SK-MEL-5 (cell line): ENCODE measurements at regions not wholly inside any gene's neighbourhood (a gene's known extent, or its start where the extent isn't known, plus 50 kb on each side); places are given as distances from the start of the nearest gene placed in this dataset.

ENCODE experiments used
- DNase-seq: peaks from one replicate; pipeline ENCODE4 v3.0.0-alpha.2; 2016; ENCODE audit warnings: low read depth, low spot score
- in situ Hi-C: cut with HindIII; loops from 2 replicates; pipeline ENCODE4 v1.10.0; 2016; ENCODE audit warnings: low sequenced_read_pairs, high pct_unique_total_duplicates, low pct_unique_long_range_greater_than_20kb

GRCh38 chr3:99240700-99241099, 339.2 kb upstream of the DCBLD2 start:
- in situ Hi-C loops: no loop called here
- no peak for DNase-seq

DNA sequence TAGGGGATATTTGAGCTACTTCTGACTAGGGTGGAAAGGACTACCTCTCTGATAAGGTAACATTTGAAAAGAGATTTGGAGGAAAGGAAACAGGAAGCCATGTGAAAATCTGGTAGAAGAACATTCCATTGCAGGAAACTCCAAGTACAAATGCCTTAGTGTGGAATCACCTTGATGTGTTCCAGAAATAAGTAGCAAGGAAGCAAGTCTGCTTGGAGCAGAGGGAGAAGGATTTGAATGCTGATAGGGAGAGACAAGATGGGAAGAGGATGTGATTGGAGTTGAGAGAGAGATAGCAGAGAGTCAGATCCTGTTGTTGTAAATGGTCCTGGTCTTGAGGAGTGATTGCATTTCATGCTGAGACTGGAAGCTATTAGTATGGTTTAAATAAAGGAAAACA, 335.1 kb upstream of the DCBLD2 start:
- DNase-seq: no peak
- in situ Hi-C loops: no loop called here

- no peak for DNase-seq
- in situ Hi-C loops: no loop called here
Observed at GRCh38 chr3:99232696-99233095, 331.2 kb upstream of the DCBLD2 start.

DNA sequence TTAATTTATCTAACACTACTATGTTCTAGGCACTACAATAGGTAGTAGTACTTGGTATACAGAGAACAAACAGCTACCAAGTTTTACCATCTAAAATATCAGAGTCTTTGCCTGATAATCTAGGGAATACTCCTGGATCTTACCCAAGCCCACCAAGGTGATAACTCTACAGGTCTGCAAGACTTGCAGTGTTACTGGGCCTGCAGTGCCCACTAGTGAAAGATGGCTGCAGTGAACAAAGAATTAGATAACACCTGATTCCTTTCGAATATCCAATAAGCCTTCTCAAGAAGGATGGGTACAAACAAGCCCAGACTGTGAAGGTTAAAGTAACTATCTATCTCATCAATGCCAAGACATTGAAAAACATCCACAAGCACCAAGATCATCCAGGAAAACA, 317.0 kb upstream of the DCBLD2 start:
- in situ Hi-C loops: no loop called here
- no peak for DNase-seq

DNA sequence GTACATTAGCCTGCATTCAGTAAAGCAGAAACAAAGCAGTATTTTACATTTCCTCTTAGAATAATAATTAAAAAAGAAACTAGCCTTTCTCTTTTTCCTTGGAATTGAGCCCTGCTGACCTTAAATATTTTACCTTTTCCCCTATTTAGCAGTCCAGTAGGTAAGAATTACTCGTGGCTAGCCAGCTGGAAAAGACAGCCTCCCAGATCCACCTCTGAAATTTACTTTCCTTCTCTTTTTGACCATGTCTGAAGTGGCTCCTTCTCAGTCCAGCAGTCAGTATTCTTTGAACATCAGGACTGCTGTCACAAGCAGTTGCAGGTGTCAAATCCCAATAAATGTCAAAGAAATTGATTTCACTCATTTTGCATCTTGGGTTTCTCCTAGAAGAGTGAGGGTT, 311.5 kb upstream of the DCBLD2 start:
- DNase-seq: no peak
- in situ Hi-C loops: no loop called here

GRCh38 chr3:99211309-99211708, 309.8 kb upstream of the DCBLD2 start:
- in situ Hi-C loops: no loop called here
- DNase-seq: no peak

DNA sequence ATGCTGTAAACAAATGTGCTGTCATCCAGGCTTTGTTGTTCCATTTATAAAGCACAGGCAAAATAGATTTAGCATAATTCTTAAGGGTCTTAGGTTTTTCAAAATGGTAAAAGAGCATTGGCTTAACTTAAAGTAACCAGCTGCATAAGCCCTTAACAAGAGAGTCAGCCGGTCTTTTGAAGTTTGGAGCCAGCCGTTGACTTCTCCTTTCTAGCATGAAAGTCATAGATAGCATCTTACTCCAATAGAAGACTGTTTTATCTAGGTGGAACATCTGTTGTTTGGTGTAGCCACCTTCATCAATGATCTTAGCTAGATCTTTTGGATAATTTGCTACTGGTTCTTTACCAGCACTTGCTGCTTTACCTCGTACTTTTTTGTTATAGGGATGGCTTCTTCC, 297.5 kb upstream of the DCBLD2 start:
- DNase-seq: no peak
- in situ Hi-C loops: no loop called here

DNA sequence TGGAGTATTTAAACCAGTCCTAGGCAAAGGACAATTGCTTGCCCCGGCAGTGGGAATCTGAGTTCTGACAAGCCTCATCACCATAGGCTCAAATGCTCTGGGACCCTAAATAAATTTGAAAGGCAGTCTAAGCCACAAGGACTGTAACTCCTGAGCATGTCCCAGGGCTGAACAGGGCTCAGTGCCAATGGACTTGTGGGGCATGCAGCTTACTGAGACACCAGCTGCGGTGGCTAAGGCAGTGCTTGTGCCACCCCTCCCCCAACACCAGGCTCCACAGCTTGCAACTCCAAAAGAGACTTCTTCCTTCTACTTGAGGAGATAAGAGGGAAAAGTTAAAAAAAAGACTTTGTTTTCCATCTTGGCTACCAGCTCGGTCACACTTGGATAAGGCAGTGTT, 289.7 kb upstream of the DCBLD2 start:
- in situ Hi-C loops: no loop called here
- no peak for DNase-seq

GRCh38 chr3:99188936-99189335, 287.4 kb upstream of the DCBLD2 start:
- DNase-seq: no peak
- in situ Hi-C loops: no loop called here

DNA sequence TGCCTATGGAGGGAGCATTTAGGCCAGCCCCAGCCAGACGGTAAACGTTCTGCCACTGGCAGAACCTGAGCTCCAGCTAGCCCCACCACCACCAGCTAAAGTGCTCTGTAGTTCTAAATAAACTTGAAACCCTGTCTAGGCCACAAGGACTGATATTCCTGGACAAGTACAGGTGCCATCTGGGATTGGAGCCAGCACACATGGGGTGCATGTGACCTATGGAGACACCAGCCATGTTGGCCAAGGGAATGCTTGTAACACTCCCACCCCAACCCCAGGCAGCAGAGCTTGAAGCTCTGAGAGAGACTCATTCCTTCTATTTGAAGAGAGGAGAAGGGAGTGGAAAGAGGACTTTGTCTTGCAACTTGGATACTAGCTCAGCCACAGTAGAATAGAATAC, 284.5 kb upstream of the DCBLD2 start:
- in situ Hi-C loops: no loop called here
- DNase-seq: no peak

DNA sequence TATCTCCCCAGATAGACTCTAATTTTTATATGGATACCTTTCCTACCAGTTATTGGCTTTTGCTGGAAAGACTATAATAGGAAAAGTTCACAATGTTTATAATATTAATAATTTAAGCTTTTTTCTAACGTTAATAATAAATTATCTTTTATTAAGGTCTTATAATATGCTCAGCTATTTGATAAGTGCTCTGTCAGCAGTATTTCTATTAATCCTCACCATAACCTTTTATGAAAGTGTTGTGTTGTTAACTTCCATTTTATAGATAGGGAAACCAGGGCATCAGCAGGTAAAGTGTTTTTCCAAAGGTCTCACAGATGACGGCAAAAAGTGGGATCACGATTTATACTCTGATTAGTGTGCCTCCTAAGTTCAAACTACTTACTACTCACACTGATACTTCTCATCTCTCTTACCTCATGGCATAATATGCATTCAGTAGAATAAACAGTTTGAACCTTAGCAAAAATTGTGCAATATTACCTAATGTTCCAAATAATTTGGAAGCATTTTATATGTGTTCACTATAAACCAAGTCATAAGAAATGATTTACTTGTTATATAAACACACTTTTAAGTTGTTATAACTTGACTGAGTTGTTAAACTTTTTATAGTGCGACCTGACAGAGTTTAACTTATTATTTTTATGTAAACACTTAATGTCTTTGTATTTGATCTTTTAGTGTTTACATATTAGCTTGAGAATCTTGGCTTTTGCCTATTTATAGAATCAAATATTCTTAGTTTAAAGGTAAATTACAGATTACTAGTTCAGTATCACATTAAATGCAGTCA, 274.9 kb upstream of the DCBLD2 start:
- no peak for DNase-seq
- in situ Hi-C loops: no loop called here

DNA sequence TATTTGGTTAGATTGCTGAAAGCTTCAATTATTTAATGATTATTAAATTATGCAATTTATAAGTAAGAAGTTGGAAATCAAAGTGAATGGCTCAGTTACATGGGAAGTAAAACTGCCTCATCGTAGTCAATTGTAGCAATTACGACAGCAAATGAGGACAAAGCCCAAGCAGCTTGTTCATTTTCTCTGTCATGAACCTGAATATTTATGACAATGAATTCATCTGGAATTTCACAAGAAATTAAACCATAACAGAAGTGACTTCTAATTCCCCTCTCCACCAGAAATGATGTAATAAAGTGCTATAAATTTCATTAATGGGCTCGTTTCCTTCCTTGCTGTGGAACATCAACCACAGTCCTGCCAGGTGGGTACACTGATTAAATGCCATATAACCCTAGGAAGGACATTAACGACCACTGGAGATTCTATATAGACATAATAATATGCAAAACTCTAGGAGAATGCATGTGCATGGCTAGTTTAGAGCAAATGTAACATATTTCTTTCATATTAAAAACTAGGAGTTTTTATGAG, 273.8 kb upstream of the DCBLD2 start:
- DNase-seq: no peak
- in situ Hi-C loops: no loop called here

- in situ Hi-C loops: no loop called here
- DNase-seq: peak; percentile 86
Observed at GRCh38 chr3:99172736-99173657, 271.5 kb upstream of the DCBLD2 start.

- in situ Hi-C loops: no loop called here
- DNase-seq: no peak
Observed at GRCh38 chr3:99171800-99172199, 270.3 kb upstream of the DCBLD2 start.

GRCh38 chr3:99170867-99171517, 269.5 kb upstream of the DCBLD2 start:
- in situ Hi-C loops: no loop called here
- DNase-seq: no peak

DNA sequence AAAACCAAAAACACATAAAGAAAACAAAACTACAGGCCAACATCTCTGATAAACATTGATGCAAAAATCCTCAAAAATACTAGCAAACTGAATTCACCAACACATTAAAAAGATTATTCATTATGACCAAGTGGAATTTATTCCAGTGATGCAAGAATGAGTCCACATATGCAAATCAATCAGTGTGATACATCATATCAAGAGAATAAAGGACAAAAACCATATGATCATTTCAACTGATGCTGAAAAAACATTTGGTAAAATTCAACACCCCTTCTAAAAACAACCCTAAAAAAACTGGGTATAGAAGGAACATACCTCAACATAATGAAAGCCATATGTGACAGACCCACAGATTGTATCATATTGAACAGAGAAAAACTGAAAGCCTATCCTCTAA, 265.6 kb upstream of the DCBLD2 start:
- in situ Hi-C loops: no loop called here
- no peak for DNase-seq

- in situ Hi-C loops: no loop called here
- no peak for DNase-seq
Observed at GRCh38 chr3:99163314-99163713, 261.8 kb upstream of the DCBLD2 start.

GRCh38 chr3:99159220-99159762, 257.8 kb upstream of the DCBLD2 start:
- in situ Hi-C loops: no loop called here
- DNase-seq: no peak
